Fibroblast of gingiva (primary cell): ENCODE measurements at regions not wholly inside any gene's neighbourhood (a gene's known extent, or its start where the extent isn't known, plus 50 kb on each side); places are given as distances from the start of the nearest gene placed in this dataset.

Source experiments
- DNase-seq: peaks from one replicate; pipeline ENCODE4 v3.0.0-alpha.2; 2011; ENCODE audit warnings: low read depth

DNA sequence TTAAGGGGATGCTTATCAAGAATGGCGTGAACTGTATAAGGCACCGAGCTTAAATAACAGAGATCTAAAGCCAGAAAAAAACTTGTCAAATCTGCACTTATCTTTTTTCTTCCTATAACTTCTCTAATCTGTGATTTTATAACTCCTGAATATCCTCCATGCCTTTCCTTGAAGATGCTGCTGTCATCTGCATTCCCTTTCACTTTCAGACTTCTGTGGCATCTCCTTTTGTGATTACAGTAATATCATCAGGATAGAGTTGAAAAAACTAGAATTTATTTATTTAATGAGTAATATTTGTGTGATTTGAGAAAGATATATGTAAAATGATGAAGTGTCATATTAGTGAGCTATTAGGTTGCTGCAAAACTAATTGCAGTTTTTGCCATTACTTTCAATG, 357.8 kb upstream of the PTBP2 start:
- DNase-seq = no peak

DNA sequence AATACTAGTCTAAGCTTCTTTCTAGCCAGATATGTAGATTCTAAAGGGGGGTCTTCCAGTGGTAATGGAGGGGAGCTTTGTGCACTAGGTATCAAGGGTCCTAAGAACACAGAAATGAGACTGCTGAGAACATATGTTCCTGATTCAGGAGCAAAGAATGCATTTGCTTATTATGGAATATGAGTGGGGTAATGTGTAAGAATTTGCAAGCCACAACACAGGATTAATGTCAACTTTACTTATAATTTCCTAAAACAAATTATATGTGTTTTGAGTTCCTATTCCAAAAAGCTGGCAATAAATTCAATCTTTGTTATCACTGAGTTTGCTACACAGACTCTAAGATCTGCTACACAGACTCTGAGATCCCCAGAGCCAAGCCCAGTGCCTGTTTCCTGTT, 357.0 kb upstream of the PTBP2 start:
- peak; percentile 66 for DNase-seq

GRCh38 chr1:96365076-96365475, 356.5 kb upstream of the PTBP2 start:
- no peak for DNase-seq

GRCh38 chr1:96365596-96366390, 355.8 kb upstream of the PTBP2 start:
- peak; percentile 75 for DNase-seq

DNA sequence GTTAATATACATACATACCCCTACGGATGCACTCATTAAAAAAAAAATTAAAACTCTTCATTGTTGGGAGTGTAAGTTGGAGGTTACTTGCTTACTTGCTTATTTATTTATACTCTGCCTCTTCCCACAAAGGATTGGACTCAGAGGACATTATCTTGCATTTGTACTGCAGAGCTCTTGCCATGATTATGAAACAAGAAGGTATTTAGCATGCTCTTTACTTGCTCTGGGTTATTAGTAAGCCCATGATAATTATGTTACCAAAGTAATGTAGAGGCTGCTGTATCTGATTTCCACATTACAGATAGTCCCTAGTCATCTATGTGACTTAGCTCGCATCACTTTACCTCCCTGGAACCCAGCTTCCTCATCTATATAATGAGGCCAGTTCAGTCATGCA, 355.1 kb upstream of the PTBP2 start:
- peak; percentile 58 for DNase-seq

- DNase-seq = no peak
Measured at GRCh38 chr1:96367791-96368190, 353.8 kb upstream of the PTBP2 start.

GRCh38 chr1:96370757-96371156, 350.8 kb upstream of the PTBP2 start:
- DNase-seq = peak; percentile 88

GRCh38 chr1:96372881-96373280, 348.7 kb upstream of the PTBP2 start:
- DNase-seq = peak; percentile 36

DNA sequence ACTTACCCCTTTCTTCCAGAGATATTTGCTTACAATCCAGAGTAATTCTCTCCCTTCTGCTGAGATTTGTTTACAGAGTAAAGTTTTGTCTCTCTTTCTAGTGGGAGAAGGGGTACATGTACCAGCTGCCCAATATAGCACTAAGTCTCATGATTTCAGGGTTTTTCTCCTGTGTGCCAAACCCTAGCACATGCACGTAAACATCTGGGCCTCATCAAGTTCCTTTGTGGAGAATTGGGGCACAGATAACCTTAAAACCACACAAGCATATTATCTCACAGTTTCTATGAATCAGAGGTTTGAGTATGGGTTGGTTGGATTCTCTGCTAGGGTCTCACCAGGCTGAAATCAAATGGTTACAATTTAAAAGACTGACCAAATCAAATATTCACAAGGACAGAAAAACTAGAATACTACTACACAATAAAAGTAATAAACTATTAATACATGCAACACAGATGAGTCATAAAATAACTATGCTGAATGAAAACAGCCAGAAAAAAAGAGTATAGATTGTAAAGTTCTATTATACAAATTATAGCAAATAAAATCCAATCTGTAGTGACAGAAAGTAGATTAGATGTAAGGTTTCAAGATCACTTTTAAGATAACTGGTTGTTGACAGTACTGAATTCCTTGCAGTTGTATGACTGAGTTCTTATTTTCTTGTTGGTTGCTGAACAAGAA, 347.4 kb upstream of the PTBP2 start:
- DNase-seq = peak; percentile 17

DNA sequence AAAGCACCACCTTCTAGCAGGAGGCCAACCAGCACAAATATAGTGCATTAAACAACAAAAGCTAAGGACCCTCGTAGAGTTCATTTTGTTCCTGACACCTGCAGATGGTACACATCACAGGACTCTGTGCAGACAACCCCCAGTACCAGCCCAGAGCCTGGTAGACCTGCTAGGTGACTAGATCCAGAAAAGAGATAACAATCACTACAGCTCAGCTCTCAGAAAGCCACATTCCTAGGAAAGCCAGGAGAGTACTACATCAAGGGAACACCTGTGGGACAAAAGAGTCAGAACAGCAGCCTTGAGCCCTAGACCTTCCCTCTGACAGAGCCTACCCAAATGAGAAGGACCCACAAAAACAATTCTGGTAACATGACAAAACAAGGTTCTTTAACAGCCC, 344.7 kb upstream of the PTBP2 start:
- DNase-seq = no peak

DNA sequence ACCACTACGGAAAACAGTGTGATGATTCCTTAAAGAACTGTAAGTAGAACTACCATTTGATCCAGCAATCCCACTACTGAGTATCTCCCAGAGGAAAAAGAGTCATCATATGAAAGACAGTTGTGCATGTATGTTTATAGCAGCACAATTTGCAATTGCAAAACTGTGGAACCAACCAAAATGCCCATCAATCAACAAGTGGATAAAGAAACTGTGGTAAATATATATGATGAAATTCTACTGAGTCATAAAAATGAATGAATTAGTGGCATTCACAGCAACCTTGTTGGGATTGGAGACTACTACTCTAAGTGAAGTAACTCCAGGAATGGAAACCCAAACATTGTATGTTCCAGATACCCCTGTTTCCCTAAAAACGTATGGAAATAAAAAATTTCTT, 337.0 kb upstream of the PTBP2 start:
- no peak for DNase-seq

- DNase-seq = no peak
Measured at GRCh38 chr1:96387785-96388184, 333.8 kb upstream of the PTBP2 start.

DNA sequence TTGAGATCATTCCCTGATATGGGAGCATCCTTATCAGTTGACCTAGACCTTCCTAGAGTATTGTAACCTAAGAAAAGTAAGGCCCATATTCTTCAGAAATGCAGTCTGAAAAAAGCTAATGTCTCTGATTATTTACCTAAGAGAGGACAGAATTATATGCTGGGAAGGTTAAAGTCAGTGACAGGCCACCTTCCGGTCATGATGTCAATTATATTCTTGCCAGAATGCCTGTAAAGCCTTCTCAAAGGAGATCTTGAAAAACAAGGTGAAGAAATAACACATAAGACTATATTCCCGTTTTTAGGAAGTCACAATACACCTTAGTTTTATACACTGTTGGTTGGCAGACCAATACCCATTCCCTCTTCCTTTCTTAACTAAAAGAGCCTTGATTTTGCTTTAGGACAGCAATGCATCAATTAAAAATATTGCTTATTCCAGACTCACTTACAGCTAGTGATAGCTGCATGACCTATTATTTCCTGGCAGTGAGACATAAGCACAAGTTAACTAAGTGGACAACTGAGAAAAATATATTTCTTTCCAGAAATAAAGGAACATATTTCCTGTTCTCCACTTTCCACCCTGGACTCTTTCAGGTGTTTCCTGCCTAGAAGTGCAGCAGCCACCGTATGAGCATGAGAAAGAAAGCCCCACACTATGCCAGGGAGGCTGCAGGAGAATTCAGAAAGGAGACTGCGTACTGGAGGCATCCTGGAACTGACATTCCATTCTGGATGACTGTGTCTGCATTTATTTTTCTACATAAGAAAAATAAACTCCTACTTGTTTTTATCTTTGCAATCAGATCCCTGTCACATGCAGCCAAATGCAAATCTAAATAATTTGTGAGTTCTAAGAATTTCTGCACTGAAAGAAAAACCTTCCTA, 332.9 kb upstream of the PTBP2 start:
- DNase-seq = peak; percentile 72

DNA sequence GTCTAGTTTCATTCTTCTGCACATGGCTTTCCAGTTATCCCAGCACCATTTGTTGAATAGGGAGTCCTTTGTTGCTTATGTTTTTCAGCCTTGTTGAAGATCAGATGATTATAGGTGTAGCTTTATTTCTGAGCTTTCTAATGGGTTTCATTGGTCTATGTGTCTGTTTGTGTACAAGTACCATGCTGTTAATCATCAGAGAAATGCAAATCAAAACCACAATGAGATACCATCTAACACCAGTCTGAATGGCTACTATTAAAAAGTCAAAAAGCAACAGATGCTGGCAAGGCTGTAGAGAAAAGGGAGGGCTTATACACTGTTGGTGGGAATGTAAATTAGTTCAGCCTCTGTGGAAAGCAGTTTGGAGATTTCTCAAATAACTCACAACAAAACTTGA, 321.5 kb upstream of the PTBP2 start:
- DNase-seq = no peak

GRCh38 chr1:96409087-96409486, 312.5 kb upstream of the PTBP2 start:
- DNase-seq = no peak

DNA sequence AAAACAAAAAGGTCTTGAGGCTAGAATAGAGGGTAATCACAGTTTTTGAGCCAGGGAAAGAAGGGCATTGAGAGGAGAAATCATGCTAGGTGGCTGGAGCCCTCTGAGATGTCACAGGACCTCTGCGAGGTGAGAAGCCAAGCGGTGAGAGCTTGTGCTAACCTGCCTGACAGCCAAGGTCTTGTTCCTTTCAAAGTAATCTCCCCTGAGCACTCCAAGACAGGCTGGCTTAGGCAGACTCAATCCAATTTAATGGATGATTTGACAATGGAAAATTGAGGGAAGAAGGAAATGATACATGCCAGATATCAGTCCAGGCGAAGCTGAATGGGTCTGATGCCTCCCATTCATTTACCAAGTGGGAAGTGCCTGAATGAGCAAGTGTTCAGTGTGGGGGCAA, 311.9 kb upstream of the PTBP2 start:
- no peak for DNase-seq

DNA sequence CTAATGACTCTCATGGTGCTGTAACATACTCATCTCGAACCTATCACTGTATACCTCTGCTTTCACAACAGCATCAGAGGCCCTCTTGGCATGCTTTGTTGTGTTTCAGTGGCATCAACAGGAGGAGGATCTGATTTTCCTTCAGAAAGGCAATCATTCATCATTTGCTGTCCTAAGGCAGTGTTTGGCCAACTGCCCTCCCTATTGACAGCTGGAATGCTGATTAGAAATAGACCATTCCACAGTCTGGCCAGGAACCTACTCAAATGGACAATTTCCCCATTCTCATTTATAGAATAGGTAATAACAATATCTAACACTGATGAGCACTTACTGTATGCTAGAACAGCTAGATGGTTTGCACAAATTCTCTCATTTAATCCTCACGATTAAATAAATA, 310.6 kb upstream of the PTBP2 start:
- no peak for DNase-seq

DNA sequence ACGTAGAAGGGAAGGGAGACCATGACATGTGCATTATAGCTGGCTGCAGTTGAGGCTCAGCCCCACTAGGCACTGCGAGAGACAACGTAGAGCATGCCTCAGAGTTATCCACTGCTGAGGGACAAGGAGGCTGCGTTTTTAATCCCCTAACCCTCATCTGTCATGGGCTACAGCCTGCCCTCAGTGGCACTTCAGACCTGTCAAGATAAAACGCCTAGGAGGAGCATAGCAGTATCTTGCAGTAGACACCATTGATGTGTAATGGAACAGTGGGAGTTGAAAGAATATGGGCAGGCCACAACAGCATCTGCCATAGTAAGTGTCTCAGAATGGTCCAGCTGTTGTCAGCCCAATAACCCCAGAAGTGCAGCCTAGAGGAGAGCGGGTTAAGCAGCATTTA, 307.0 kb upstream of the PTBP2 start:
- no peak for DNase-seq

DNA sequence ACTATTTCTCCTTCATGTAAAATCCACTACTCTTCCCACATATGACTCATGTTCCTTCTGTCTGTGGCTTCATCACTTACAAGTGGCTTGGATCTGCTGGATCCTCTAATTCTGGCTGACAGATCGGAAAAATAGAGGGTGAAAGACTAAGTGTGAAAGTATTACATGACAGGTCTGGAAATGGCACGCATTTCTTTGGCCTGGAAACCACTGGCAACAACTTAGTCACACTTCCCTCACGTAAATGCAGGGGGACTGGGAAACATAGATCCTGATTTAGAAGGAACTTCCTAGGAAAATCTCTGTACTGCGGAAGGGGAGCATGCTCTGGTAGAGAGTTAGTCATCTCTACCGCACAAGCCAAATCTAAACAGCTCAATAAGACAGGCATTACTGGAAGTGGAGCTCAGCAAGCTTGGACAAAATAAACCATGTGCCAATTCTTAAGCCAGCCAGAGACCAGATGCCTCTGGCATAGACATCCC, 305.4 kb upstream of the PTBP2 start:
- peak; percentile 98 for DNase-seq

- DNase-seq = no peak
Measured at GRCh38 chr1:96416701-96417444, 304.7 kb upstream of the PTBP2 start.

GRCh38 chr1:96418969-96419368, 302.6 kb upstream of the PTBP2 start:
- no peak for DNase-seq

DNA sequence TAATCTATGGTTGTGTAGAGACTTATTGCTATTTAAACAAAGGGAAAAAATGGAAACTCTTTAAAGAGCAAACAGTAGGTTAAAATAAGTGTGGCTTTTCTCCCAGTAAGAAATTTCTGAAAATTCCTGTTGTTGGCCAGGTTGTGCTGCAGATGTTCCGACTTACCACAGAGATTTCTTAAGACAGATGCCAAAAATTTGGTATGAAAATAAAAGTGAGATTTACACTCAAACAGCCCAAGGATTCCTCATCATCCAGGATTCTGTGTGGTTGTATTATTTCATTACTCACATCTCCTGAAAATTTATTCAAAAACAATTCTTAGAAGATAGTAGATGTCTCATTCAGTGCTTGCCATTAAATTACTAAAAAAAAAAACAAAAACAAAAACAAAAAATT, 296.7 kb upstream of the PTBP2 start:
- no peak for DNase-seq
